ENCODE measurements at regions not wholly inside any gene's neighbourhood (a gene's known extent, or its start where the extent isn't known, plus 50 kb on each side); places are given as distances from the start of the nearest gene placed in this dataset.

DNA sequence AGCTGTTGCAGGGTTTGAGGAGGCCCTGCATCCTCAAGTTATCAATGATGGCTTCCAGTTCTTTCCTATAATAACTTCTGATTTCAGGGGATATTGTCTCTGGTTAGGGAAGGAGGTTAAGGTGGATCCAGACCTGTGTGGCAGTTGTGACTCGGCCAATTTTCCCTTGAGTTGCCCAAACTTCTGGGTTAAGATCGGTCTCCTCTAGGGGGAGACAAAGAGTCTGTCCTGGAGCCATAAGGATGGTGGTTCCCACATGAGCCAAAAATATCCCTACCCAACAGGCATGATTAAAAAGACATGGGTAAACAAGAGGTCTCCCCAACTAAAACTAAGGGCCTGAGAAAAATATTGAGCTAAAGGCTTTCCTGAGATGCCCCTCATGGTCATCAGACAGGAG lies 227.5 kb upstream of the MDFIC2 start:
- Mint-ChIP-seq H3K36me3 (ENCODE audit: low read depth) (no peaks in the 10 kb centered on the region), H3K27me3 (ENCODE audit: low read depth) (peaks cover 7% of the 10 kb centered on the region), H3K27ac (no peak overlapping the region)

DNA sequence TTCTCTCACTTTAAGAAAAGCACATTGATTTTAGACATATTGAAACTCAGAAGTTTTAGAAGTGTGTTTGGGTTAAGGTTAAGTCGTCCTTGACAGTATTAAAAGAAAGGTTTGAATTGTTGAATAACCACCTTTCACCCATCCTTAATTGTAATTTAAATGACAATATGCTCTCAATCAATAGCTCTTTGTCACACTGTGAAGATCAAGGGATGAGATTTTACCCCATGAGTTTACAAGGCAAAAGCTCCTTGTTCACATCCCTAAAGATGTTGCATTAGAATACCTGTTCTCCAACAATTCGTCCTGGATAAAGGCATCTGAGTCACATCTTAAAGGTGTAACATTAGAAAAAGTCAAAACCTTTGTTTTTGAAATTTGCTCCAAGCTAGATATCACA lies 220.4 kb upstream of the MDFIC2 start:
- Mint-ChIP-seq H3K9me3 (no peaks in the 10 kb centered on the region), H3K27ac (no peak overlapping the region), H3K36me3 (ENCODE audit: low read depth) (no peaks in the 10 kb centered on the region), H3K27me3 (ENCODE audit: low read depth) (peaks cover 10% of the 10 kb centered on the region), H3K4me1 (ENCODE audit: low read depth) (no peaks in the 10 kb centered on the region), H3K4me3 (no peak overlapping the region)

More for the DNA sequence above, 227.5 kb upstream of the MDFIC2 start:
- H3K9me3 Mint-ChIP-seq: no peaks in the 10 kb centered on the region
- no peak overlapping the region for H3K4me3 Mint-ChIP-seq
- H3K4me1 Mint-ChIP-seq (ENCODE audit: low read depth): no peaks in the 10 kb centered on the region

DNA sequence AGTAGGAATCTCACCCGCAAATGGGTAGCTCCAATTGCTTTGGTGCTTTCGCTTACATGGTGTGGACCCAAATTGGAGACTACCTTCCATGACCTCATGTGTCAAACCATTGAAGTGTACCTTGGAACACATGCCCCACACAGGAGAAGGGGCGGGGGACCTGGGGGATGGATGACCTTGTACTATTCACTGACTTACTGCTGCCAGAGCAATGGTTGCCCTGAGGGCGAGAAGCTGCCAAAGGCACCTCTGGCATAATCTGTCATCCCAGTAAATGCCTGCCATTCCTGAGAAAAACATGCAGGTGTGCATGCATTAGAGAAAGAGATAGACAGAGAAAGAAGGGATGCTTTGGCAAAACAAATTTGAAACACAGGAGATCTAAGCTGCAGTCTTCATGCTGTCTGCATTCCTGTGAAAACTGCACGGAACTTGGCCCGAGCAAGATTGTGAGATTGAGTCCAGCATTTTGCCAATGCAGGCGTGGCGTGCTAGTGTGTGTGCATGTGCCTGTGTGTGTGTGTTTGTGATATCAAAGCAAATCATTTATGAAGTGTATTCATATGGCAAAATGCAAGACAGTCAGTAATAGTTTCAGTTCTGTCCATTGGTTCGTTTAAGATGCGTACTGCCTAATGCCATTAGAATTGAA lies 219.5 kb upstream of the MDFIC2 start:
- Mint-ChIP-seq H3K9me3 (no peaks in the 10 kb centered on the region), H3K4me3 (no peak overlapping the region), H3K36me3 (ENCODE audit: low read depth) (no peaks in the 10 kb centered on the region), H3K4me1 (ENCODE audit: low read depth) (no peaks in the 10 kb centered on the region), H3K27me3 (ENCODE audit: low read depth) (peaks cover 10% of the 10 kb centered on the region), H3K27ac (no peak overlapping the region)

DNA sequence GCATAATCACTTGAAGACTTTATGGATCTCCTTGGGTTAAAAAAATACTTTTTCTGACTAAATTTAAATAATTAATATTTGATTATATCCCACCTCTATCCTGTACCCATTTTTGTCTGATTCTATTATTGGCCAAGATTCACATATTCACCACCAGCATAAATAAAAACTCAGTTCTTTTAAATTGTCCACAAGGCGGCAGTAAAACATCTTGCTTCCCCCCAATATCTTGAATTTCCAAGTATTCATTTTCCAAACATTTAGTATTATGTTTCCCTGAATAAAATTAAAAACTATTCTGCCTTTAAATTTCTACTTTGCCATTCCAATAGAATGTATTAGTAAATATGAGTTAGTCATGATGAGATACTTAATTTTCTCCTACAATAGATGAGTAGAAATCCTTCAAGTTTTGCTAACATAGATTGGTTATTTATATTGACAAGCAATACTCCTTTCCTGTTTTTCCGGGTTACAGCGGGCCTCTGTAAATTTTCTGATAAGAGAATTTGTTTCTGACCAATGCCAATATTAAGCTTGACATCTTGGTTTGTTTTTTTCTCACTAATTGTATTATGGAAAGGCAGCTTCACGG lies 218.7 kb upstream of the MDFIC2 start:
- Mint-ChIP-seq H3K27me3 (ENCODE audit: low read depth) (peaks cover 8% of the 10 kb centered on the region), H3K9me3 (no peaks in the 10 kb centered on the region), H3K4me1 (ENCODE audit: low read depth) (no peaks in the 10 kb centered on the region), H3K36me3 (ENCODE audit: low read depth) (no peaks in the 10 kb centered on the region), H3K4me3 (no peak overlapping the region), H3K27ac (no peak overlapping the region)

DNA sequence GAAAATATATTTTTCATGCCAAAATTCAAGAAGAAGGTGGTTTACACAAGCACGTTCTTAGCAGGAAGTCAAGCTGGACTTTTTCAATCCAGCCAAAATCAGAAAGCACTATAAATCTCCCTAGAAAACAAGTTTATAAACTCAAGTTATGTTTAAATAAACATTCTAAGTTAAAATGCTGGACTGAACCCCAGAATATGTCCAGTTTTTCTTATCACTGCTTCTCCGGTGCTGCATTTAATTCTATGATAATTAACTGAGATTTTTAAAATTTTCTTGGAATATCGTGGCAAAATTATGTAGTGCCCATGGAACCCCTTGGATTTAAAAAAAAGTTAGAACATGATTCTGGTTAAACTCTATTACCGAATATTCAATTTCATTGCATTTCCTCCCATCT lies 218.2 kb upstream of the MDFIC2 start:
- no peaks in the 10 kb centered on the region for H3K4me1 Mint-ChIP-seq (ENCODE audit: low read depth)

DNA sequence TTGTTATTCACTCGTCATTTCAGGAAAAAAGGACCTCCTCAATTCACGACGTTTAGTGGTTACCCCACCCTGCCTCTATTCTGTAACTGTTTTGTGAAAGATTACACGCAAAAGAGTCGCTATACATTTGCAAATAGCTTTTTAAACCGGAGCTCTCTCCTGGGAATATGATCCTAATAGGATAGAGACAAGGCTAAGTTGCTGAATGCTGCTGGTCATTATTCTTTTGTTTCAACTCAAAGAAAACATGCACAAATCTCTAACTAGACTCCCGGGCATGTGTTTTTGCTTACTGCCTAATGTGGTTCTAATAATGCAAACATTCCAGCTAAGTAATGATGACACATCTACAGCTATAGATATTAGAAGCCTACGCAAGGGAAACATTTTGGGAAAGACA lies 214.6 kb upstream of the MDFIC2 start:
- H3K4me1 Mint-ChIP-seq (ENCODE audit: low read depth): no peaks in the 10 kb centered on the region
- H3K9me3 Mint-ChIP-seq: no peaks in the 10 kb centered on the region
- no peaks in the 10 kb centered on the region for H3K27me3 Mint-ChIP-seq (ENCODE audit: low read depth)
- H3K4me3 Mint-ChIP-seq: no peak overlapping the region
- no peak overlapping the region for H3K27ac Mint-ChIP-seq
- H3K36me3 Mint-ChIP-seq (ENCODE audit: low read depth): no peaks in the 10 kb centered on the region

More for the DNA sequence above, 218.2 kb upstream of the MDFIC2 start:
- H3K9me3 Mint-ChIP-seq: no peaks in the 10 kb centered on the region
- no peak overlapping the region for H3K4me3 Mint-ChIP-seq
- H3K27me3 Mint-ChIP-seq (ENCODE audit: low read depth): peaks cover 6% of the 10 kb centered on the region
- no peaks in the 10 kb centered on the region for H3K36me3 Mint-ChIP-seq (ENCODE audit: low read depth)
- H3K27ac Mint-ChIP-seq: no peak overlapping the region

DNA sequence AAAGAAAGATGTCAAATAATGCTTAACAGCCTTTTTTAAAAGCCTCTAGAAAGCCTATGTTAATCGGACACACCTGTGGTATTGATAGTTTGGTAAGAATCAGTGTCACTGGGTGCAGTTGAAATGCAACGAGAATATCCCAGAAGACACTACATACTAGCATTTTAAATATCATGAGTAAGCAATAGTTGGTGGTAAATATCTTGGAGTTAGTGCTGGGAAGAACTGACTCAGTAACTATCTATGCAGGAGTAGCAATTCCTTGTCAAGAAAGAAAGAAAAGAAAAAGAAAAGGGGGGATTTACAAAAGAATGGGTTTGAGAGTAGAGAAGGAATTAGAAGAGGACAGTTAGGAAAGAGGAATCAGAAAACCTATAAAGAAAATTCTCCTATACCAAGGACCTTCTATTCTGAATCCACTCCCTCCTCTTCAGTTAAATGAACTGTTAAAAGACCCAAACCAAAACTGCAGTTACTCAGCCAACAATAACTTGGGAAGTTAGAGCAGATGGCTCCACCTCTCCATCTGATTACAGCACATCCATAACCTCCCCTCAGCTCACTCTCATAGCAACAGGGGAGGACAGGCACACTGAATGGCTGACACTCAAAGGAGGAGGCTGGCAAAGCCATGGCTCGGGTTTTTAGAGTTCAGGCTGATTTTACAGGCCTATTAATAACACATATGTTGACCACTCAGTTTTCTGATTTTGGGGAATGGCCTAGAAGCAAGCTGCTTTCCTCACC lies 207.6 kb upstream of the MDFIC2 start:
- Mint-ChIP-seq H3K4me1 (ENCODE audit: low read depth) (no peaks in the 10 kb centered on the region), H3K36me3 (ENCODE audit: low read depth) (no peaks in the 10 kb centered on the region), H3K9me3 (no peaks in the 10 kb centered on the region), H3K4me3 (no peak overlapping the region), H3K27me3 (ENCODE audit: low read depth) (peaks cover 9% of the 10 kb centered on the region), H3K27ac (no peak overlapping the region)

DNA sequence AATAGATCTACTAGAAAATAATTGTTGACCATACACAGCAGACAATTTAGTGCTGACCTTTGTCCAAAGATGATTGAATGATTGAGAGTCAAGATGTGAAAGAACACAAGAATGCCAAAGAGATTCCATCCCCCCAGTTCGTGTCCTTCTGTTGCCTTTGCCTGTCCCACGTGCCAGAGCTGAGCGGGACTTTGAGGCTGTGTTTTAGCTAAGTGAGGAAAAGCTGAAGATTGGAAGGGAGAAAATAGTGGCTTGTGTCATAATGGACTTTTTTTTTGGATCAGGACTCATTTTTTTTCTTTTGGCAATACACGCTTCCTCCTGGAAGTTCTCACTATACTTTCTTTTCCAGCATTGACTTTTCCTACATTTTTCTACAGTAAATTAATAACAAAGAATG lies 206.6 kb upstream of the MDFIC2 start:
- Mint-ChIP-seq H3K9me3 (no peaks in the 10 kb centered on the region), H3K36me3 (ENCODE audit: low read depth) (no peaks in the 10 kb centered on the region), H3K4me3 (no peak overlapping the region), H3K27ac (no peak overlapping the region), H3K4me1 (ENCODE audit: low read depth) (no peaks in the 10 kb centered on the region), H3K27me3 (ENCODE audit: low read depth) (peaks cover 9% of the 10 kb centered on the region)

DNA sequence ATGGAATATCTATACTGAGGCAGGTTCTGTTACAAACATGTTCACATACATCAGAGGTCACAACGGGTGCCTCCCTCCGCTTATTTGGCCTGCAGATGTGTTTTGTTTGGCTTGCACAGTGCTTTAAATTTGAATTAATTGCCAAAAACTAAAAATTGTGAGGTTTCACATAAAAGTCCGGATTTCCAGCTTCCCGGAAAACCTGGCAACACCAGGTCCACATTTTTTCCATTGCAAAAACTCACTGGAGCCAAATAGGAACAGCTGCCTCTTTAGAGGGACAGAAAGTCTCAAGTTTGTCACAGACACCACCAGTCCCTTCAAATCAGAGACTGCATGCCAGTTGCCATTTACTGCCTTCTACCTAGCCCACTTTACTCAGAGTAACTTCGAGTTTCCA lies 205.9 kb upstream of the MDFIC2 start:
- no peaks in the 10 kb centered on the region for H3K4me1 Mint-ChIP-seq (ENCODE audit: low read depth)
- no peaks in the 10 kb centered on the region for H3K9me3 Mint-ChIP-seq

DNA sequence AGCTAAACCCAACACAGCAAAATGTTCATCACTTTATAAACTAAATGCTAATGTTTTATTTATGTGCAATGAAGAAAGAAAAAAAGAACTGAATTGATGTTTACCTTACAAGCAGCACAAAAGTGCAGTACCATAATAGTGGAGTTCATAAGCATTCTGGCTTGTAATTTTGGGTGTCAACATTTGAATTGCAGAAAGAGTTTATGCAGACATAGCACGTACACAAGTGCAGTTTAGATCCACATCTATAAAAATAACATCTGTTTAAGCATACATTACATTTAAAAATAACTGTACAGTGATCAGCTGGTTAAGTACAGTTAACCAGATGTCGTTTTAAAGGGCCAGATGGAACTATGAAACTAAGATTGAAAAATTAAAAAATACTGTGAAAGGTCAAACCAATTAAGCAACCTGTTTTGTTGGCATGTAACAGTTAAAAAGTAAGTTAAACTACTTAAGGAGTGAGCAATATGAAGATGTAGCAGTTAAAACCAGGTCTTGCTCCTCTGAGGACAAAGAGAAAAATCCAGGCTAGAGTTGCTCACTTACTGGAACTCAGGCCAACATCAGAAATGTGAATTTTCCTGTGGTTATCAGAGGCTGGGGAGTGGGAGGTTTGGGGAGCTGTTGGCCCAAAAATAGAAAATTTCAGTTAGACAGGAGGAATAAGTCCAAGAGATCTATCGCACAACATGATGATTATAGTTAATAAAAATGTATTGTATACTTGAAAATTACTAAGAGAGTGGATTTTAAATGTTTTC lies 204.9 kb upstream of the MDFIC2 start:
- H3K4me1 Mint-ChIP-seq (ENCODE audit: low read depth): no peaks in the 10 kb centered on the region
- no peak overlapping the region for H3K4me3 Mint-ChIP-seq
- no peaks in the 10 kb centered on the region for H3K36me3 Mint-ChIP-seq (ENCODE audit: low read depth)
- no peaks in the 10 kb centered on the region for H3K9me3 Mint-ChIP-seq
- peaks cover 9% of the 10 kb centered on the region for H3K27me3 Mint-ChIP-seq (ENCODE audit: low read depth)
- H3K27ac Mint-ChIP-seq: no peak overlapping the region

More for the DNA sequence above, 205.9 kb upstream of the MDFIC2 start:
- no peaks in the 10 kb centered on the region for H3K36me3 Mint-ChIP-seq (ENCODE audit: low read depth)
- H3K27me3 Mint-ChIP-seq (ENCODE audit: low read depth): peaks cover 9% of the 10 kb centered on the region
- H3K4me3 Mint-ChIP-seq: no peak overlapping the region
- H3K27ac Mint-ChIP-seq: no peak overlapping the region

DNA sequence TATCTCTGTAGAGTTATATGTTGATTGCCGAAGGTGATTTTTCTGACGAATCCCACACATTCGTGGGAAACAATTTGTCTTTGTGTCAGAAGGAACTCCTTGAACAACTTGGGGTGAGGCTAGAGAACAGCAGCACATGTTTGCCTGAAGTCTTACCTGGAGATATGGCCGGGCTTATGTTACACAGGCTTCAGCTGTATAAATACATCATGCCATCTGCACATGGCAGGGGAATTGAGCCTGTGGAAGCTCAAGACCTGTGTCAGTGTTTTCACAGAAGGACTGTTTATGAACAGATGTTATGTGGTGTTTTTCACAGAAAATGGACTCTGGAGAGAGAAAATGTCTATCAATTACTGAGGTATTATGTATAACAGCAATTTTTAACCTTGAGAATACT lies 203.6 kb upstream of the MDFIC2 start:
- no peak overlapping the region for H3K27ac Mint-ChIP-seq
- no peaks in the 10 kb centered on the region for H3K9me3 Mint-ChIP-seq
- H3K36me3 Mint-ChIP-seq (ENCODE audit: low read depth): no peaks in the 10 kb centered on the region

DNA sequence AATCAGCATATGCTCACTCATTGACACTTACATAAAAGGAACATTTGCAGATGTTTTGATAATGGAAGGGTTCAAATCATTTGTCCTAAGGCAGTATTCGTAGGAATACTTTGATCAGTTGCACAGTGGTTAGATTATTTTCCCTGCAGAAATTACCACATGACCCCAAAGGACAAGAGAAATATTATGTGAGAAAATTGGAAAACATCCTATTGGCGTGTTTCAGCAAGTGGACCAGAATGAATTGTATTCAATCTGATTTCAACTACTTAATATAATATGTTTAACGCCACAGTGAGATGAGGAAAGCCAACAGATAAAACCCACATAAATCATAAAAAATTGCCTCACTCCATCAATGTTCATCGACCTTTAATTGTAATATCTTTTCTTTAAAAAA lies 195.0 kb upstream of the MDFIC2 start:
- Mint-ChIP-seq H3K4me1 (ENCODE audit: low read depth) (no peaks in the 10 kb centered on the region), H3K9me3 (no peaks in the 10 kb centered on the region), H3K27me3 (ENCODE audit: low read depth) (no peaks in the 10 kb centered on the region), H3K36me3 (ENCODE audit: low read depth) (no peaks in the 10 kb centered on the region), H3K4me3 (no peak overlapping the region), H3K27ac (no peak overlapping the region)

More for the DNA sequence above, 203.6 kb upstream of the MDFIC2 start:
- no peaks in the 10 kb centered on the region for H3K4me1 Mint-ChIP-seq (ENCODE audit: low read depth)
- peaks cover 9% of the 10 kb centered on the region for H3K27me3 Mint-ChIP-seq (ENCODE audit: low read depth)
- no peak overlapping the region for H3K4me3 Mint-ChIP-seq

DNA sequence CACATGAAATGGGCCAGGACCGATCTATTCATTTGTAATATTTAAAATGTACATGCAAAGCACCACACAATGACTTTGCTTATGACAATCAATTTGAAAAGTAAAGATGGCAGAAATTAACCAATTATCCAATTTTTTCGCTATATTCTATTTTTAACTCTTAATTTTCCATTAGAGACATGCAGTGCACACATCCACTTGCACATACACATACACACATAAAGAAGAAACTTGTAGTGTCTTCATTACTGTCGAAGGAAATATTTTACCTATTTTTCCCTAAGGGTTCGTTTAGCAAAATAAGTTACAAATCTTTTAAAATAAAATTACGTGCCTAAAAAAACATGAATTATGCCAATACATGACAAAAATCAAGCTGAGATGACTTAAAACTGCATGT lies 194.3 kb upstream of the MDFIC2 start:
- no peaks in the 10 kb centered on the region for H3K27me3 Mint-ChIP-seq (ENCODE audit: low read depth)
- no peak overlapping the region for H3K27ac Mint-ChIP-seq
- no peaks in the 10 kb centered on the region for H3K36me3 Mint-ChIP-seq (ENCODE audit: low read depth)
- H3K9me3 Mint-ChIP-seq: no peaks in the 10 kb centered on the region
- H3K4me3 Mint-ChIP-seq: no peak overlapping the region
- no peaks in the 10 kb centered on the region for H3K4me1 Mint-ChIP-seq (ENCODE audit: low read depth)

DNA sequence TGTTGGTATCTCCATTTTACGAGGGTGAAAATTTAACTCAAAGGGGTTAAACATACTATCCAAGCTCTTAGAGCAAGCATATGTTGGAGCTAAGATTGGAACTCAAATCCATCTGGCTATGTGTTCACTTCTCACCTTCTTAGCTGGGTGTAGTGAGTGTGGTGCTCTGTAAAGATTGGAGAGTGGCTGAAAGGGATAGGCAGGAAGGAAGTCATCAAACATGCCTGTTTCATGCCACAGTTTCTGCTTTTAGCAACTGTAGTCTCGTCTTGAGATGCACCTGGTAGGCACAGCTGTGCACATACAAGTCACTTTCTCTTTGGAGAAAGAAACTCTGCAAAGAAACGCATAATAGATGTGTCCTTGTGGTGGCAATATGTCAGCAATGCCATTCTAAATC lies 189.1 kb upstream of the MDFIC2 start:
- Mint-ChIP-seq H3K27ac (no peak overlapping the region), H3K4me1 (ENCODE audit: low read depth) (no peaks in the 10 kb centered on the region), H3K27me3 (ENCODE audit: low read depth) (no peaks in the 10 kb centered on the region), H3K36me3 (ENCODE audit: low read depth) (no peaks in the 10 kb centered on the region), H3K9me3 (no peaks in the 10 kb centered on the region), H3K4me3 (no peak overlapping the region)
